ENCODE measurements at regions not wholly inside any gene's neighbourhood (a gene's known extent, or its start where the extent isn't known, plus 50 kb on each side); places are given as distances from the start of the nearest gene placed in this dataset.

DNA sequence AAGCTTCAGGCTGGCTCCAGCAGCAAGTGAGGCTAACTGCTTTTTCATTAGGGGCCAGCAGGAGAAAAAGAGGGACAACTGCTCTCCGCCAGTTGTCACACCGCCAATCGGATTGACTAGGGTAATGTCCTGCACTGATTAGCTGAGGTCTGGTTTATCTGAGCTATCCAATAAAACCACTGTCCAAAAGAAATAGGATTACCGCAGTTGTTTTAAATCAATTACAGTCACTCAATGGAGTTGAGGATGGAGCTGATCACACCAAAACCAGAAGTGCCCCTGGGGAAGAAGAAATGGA is 351.4 kb upstream of the NPVF start:
- Histone ChIP-seq H3K27ac (no peak overlapping the region), H3K9me3 (ENCODE audit: insufficient read depth, low read depth) (no peaks in the 10 kb centered on the region), H3K4me2 (no peak overlapping the region), H3F3A (ENCODE audit: insufficient read depth, low read depth) (no peaks in the 10 kb centered on the region), H3K27me3 (ENCODE audit: insufficient read depth, low read depth) (peaks cover 73% of the 10 kb centered on the region), H4K20me1 (ENCODE audit: insufficient read depth) (no peaks in the 10 kb centered on the region), H3K4me1 (replicated peaks; ENCODE audit: insufficient read depth) (no peaks in the 10 kb centered on the region), H2AFZ (no peak overlapping the region), H3K36me3 (ENCODE audit: low read depth) (no peaks in the 10 kb centered on the region), H3K79me2 (ENCODE audit: low read depth) (no peaks in the 10 kb centered on the region), H3K9me2 (ENCODE audit: insufficient read depth) (no peaks in the 10 kb centered on the region), H3K4me3 (no peak overlapping the region)
- TF ChIP-seq EZH2 (IDR thresholded peaks at IDR 0.05; ENCODE audit: low read depth) = no peak
- TF ChIP-seq, protein P1, sequence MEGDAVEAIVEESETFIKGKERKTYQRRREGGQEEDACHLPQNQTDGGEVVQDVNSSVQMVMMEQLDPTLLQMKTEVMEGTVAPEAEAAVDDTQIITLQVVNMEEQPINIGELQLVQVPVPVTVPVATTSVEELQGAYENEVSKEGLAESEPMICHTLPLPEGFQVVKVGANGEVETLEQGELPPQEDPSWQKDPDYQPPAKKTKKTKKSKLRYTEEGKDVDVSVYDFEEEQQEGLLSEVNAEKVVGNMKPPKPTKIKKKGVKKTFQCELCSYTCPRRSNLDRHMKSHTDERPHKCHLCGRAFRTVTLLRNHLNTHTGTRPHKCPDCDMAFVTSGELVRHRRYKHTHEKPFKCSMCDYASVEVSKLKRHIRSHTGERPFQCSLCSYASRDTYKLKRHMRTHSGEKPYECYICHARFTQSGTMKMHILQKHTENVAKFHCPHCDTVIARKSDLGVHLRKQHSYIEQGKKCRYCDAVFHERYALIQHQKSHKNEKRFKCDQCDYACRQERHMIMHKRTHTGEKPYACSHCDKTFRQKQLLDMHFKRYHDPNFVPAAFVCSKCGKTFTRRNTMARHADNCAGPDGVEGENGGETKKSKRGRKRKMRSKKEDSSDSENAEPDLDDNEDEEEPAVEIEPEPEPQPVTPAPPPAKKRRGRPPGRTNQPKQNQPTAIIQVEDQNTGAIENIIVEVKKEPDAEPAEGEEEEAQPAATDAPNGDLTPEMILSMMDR (conservative IDR thresholded peaks at IDR 0.05) = no peak
- POLR2A ChIA-PET (ENCODE audit: unreplicated experiment) = no interaction called here
- BruUV-seq (replicated peaks) = no TSS peak
- DNase-seq = no peak
- CTCF ChIA-PET = no interaction called here
- intact Hi-C loops (cut with micrococcal nuclease; ENCODE audit: unreplicated experiment) = no loop called here

DNA sequence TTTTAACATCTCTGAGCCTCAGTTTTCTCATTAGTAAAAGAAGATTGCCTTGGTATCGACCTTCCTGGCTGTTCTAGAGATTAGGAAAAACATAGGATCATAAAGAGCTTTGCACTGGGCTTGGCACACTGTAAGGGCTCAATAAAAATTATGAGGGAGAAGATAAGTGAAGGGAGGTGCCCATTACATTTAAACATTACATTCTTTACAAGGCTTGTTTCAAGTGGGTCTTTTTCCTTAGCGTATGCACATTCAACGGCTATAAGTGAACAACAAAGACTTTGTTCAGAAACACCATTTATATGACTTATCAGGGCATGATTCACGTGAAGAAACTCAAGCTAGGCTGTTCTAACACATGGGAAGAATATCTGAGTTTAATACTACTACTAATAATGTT is 351.9 kb upstream of the NPVF start:
- H3K4me1 ChIP-seq (replicated peaks; ENCODE audit: insufficient read depth) = no peaks in the 10 kb centered on the region
- no peaks in the 10 kb centered on the region for H3F3A ChIP-seq (ENCODE audit: insufficient read depth, low read depth)
- H4K20me1 ChIP-seq (ENCODE audit: insufficient read depth) = no peaks in the 10 kb centered on the region
- H3K27me3 ChIP-seq (ENCODE audit: insufficient read depth, low read depth) = peaks cover 73% of the 10 kb centered on the region
- no peak for DNase-seq
- no peaks in the 10 kb centered on the region for H3K9me2 ChIP-seq (ENCODE audit: insufficient read depth)
- POLR2A ChIA-PET (ENCODE audit: unreplicated experiment) = no interaction called here
- no peak overlapping the region for H2AFZ ChIP-seq
- no peak overlapping the region for H3K4me3 ChIP-seq
- no peaks in the 10 kb centered on the region for H3K79me2 ChIP-seq (ENCODE audit: low read depth)
- no peaks in the 10 kb centered on the region for H3K36me3 ChIP-seq (ENCODE audit: low read depth)
- intact Hi-C loops (cut with micrococcal nuclease; ENCODE audit: unreplicated experiment) = no loop called here
- no peak for TF ChIP-seq EZH2 (IDR thresholded peaks at IDR 0.05; ENCODE audit: low read depth)
- TF ChIP-seq, protein P1 (conservative IDR thresholded peaks at IDR 0.05) = no peak
- H3K9me3 ChIP-seq (ENCODE audit: insufficient read depth, low read depth) = no peaks in the 10 kb centered on the region
- no peak overlapping the region for H3K4me2 ChIP-seq
- CTCF ChIA-PET = no interaction called here
- no TSS peak for BruUV-seq (replicated peaks)
- no peak overlapping the region for H3K27ac ChIP-seq

DNA sequence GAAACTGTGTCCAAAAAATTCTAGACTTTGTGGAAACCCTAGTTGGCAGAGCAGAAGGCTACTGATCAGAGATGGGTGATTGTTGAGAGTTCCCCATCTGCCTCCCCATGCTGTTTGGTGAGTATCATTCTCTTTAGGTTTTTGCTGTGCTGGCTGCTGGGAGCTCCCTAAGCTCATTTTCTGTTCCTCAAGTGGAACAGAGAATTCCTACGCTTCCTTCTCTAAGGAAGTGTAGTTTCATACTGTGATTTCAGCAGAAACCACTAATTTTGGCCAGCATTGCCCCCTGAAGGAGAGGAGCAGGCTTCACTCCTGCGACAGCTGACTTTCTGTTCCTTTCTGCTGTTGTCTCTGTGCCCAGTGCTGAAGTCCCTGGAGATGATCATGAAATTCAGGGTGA is 355.3 kb upstream of the NPVF start:
- no peaks in the 10 kb centered on the region for H3K4me1 ChIP-seq (replicated peaks; ENCODE audit: insufficient read depth)
- CTCF ChIA-PET = no interaction called here

More for the DNA sequence above, 355.3 kb upstream of the NPVF start:
- Histone ChIP-seq H3K4me2 (no peak overlapping the region), H3K79me2 (ENCODE audit: low read depth) (no peaks in the 10 kb centered on the region), H3K27ac (no peak overlapping the region), H2AFZ (no peak overlapping the region), H3K9me2 (ENCODE audit: insufficient read depth) (no peaks in the 10 kb centered on the region), H4K20me1 (ENCODE audit: insufficient read depth) (no peaks in the 10 kb centered on the region), H3K4me3 (no peak overlapping the region), H3K36me3 (ENCODE audit: low read depth) (no peaks in the 10 kb centered on the region), H3F3A (ENCODE audit: insufficient read depth, low read depth) (no peaks in the 10 kb centered on the region), H3K27me3 (ENCODE audit: insufficient read depth, low read depth) (peaks cover 63% of the 10 kb centered on the region), H3K9me3 (ENCODE audit: insufficient read depth, low read depth) (no peaks in the 10 kb centered on the region)
- TF ChIP-seq, protein P1 (conservative IDR thresholded peaks at IDR 0.05) = no peak
- TF ChIP-seq EZH2 (IDR thresholded peaks at IDR 0.05; ENCODE audit: low read depth) = no peak
- POLR2A ChIA-PET (ENCODE audit: unreplicated experiment) = no interaction called here
- DNase-seq = no peak
- intact Hi-C loops (cut with micrococcal nuclease; ENCODE audit: unreplicated experiment) = no loop called here
- no TSS peak for BruUV-seq (replicated peaks)
